ENCODE measurements at regions not wholly inside any gene's neighbourhood (a gene's known extent, or its start where the extent isn't known, plus 50 kb on each side); places are given as distances from the start of the nearest gene placed in this dataset.
A peak's percentile ranks its signal among the peaks of the same experiment; 100 is the strongest.
"Not testable (repeated sequence)": the region's sequence is repeated elsewhere in the genome, so short reads cannot be mapped to it uniquely, and the experiment has no call there.

DNA sequence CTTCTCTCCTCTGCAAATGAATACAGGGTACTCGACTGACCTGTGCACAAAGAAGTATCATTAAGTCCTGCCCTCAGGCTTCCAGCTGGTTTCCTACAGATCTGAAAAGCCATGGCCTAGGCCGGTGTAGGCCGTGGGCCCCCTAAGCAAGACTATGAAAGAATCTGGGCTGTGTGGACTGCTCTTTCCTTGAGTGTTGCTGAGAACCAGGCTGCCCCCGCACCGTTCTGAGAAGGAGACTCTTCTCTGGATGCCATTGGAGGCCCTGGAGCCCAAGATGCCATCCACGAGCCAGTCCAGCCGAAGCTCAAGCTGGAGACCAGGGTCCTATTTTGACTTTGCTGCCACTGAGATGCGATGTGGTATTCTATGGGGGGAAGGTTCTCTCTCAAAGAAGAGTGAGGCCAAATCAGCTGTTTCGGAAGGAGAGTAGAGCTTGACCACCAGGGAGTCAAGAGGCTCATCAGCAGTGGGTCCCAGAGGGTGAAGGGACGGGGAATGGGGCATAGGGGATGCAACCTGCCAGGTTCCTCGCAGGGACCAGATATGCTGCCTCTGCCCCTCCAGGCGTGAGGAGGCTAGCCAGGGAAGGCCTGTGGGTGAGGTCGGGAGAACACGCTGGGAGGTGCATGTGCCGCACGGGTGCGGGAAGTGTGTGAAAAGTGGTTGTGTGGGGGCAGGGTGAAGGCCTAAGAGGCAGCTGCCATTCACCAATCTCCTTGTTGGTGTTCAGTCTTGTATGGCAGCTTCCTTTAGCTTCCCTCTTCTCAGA, 96.4 kb upstream of the B3GAT1 start:
- no peak for DNase-seq

DNA sequence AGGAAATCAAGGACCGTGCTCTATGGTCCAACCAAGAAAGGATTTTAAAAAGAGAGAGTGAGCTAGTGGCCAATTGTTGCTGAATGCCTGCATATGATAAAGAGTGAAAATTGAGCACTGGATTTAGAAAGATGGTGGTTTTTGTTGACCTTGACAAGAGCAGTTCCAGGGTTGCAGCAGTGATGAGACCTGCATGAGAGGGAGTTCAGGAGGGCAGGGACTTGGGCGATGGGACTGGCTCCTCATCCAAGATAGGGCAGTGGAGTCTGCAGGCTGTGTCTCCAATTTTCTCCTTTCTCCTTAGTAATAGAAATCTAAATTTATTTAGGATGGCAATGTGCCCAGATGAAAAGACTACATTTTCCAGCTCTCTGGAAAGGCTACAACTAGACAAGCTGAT, 94.0 kb upstream of the B3GAT1 start:
- DNase-seq, result no peak

DNA sequence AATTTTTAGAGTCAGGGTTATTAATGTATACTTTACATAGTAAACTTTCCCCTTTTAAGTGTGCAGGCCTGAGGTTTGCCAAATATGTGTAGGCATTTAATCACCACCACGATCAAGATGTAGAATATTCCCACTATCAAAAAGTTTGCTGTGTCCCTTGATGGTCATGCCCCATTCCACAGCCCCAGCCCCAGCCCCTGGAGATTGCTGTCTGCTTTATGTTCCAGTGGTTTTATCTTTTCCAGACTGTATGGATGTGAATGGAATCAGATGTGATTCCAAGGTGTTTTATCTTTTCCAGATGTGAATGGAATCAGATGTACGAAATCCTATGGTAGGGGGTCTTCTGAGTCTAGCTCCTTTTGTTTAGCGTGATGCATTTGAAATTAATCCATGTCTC, 93.1 kb upstream of the B3GAT1 start:
- no peak for DNase-seq

DNA sequence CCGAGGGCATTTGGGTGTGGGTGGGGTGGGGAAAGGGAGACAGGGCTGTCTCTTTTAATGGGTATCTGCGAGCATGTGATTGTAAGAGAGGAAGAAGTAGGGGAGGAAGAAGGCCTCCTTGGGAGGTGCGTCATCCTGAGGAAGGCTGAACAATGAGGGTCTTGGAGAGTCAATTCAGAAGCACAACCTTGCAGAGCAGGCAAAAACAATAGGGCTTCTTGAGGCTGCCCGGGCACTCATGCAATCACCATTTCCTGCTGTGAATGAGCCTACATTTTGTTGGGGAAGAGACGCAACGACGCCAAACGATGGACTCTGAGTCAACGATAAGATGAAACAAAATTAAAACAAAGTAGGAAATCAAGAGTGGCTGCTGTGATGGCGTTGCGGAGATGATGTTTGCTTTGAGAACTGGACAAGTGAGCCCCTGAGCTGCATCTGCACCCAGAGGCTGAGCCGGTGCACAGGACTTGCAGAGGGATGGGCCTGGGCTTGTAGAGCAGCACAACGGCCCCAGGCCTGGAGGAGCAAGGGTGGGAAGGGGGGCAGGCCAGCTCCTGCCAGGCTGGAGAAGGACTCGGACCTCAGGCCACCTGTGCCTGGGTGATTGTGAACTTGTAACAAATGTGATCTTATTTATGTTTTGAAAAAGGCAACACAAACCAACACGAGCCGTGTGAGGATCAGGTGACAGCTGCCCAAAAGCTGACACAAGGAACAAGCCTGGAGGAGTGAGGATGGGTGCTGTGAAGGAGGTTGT, 92.3 kb upstream of the B3GAT1 start:
- DNase-seq, result peak; percentile 42

DNA sequence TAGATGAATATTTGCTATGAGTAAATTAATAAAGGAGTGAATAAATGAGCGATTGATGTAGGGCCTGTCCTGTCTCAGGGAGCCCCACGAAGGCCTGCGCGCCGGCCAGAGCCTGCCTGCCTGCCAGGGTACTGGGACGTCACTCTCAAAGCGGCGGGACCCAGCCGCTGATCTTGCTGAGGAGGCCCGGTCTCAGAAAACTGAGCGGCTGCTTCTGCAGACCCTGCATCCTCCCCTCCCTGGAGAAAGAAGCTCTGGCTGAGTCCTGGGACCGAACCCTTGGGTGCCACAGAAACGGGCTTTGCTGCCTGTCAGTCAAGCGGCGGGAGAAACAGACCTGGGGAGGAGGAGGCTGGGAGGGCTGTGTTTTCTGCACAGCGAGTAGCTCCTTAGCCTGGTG, 91.6 kb upstream of the B3GAT1 start:
- no peak for DNase-seq

DNA sequence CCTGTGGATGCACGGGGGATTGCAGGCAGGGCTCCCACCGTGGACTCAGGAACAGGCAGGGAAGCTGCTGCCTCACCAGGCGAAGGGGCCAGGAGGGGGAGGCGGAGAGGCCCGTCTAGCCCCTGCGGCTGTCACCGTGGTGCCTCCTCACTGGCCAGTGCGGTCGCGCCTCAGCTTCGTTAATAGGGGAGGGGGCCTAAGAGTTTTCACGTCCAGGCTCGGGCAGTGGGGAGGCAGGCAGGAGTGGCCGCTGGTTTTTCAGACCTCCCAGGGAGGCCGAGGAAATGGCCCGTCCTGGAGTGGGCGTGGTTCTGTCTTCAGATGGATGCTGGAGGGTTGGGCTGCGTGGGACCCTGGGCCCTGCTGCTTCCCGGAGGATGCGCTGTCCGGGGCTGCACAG, 91.1 kb upstream of the B3GAT1 start:
- peak; percentile 48 for DNase-seq

DNA sequence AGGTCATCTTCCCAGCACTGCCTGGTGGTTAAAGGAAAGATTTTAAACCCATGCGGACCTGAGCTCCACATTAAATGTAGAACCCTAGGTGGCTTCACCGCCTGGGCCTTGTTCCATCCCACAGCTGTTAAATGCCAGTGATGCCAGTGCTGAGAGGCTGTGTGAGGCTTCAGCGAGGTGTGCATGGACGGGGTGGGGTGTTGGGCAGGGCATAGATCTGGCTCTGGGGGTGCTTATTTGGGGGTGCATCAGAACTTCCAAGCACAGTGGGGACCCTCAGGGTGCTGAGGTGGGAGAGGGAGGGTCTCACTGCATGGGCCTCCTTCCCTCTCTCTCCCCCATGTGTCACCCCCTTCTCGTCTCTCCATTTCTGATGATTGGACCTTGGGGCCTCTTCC, 90.1 kb upstream of the B3GAT1 start:
- DNase-seq, result no peak

DNA sequence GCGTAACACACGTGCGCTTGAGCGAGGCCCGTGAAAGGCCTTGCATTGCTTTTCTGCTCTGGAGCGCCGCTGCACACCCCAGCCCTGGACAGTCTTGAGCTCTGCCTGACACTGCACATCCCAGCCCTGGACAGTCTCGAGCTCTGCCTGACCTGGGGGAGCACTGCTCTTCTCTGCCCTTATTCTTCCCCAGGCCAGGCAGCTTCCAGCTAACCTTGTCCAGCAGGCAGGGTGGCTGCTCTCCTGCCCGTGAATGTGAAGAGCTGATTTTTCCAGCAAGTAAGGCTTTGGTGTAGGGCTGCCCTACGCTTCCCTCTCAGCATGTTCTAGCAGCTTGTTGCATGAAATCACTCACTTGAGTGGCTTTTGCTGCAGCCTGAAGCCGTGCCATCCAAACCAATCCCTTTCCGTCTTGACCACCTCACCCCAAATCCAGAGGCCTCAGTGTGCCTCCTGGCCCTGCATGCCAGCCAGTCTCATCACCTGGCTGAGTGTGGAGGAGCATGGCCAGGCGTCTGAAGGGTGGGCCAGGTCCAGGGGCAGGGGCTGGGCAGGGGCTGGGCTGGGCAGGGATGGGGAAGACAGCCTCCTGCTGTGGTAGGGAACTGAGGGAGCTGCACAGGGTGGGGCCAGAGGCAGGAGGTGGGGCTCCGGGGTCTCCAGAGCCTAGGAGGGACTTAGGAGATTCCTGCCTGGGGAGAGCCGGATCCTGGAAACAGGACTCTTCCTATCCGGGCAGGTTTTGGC, 89.5 kb upstream of the B3GAT1 start:
- no peak for DNase-seq

DNA sequence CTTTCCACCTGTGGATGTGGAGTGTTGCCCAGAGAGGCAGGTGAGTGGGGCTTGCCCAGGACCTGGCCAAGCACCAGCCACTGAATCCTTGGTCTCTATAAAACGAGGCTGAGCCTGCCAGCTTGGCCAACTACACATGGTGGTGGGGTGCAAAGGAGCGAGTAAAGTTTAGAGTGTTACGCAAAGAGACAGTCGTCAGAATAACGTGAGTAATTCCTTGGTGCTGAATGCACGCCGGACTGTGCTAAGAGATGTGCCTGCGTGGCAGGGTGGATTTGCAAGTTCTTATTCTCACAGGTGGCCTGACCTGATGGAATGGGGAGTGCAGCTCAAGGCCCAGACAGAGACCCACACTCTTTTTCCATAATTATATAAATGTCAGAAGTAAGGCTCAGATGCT, 88.6 kb upstream of the B3GAT1 start:
- DNase-seq, result no peak

DNA sequence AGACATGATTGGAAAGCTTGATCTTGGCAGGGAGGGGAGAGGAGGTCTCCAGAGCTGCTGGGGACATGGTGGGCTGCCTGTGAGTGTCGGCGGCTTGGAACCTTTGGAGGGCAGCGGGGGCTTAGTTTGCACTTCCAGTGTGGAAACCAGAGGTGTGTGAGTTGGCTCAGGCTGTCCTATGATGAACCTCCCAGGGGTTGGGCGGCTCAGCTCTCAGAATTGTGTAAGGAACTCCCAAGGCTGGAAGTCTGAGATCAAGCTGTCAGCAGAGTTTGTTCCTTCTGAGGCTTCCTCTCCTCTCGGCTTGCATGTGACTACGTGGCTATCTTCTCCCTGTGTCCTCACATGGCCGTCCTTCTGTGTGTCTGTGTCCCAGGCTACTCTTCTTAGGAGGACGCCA, 87.9 kb upstream of the B3GAT1 start:
- no peak for DNase-seq

DNA sequence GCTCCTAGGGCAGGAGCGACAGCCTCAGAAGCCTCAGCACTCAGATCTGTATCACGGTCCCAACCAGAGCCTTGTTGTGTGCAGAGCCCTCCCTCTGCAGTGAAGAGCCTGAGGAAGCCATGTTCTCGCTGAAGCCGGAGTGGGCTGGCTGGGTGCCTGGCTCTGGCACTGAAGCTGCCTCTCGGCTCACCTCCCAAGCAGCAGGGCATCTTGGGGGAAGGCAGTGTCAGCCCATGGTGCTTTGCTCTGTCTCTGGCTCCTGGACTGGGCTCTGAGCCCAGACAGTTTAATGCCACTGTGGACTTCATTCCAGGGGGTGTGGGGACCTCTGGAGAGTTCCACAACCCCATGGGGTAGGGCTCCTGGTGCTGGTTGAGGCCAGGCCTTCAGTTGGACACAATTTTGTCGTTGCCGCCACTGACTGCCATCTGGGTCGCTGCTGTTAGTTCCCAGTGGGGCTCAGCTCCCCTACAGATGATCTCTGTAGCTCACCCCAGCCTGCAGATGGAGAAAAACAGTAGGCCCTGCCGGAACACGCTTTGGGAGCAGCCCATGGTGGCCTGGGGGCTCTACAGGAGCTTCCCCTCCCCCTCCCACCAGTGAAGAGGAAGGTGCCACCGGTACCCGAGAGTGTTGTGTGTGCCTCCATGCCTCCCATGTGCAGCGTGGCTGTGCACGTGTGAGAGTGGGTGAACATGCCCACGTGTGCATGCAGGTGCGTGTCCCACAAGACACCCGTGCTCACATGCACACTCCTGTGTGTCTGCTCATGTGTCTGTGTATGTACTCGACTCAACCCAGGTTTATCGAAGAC, 86.5 kb upstream of the B3GAT1 start:
- no peak for DNase-seq

DNA sequence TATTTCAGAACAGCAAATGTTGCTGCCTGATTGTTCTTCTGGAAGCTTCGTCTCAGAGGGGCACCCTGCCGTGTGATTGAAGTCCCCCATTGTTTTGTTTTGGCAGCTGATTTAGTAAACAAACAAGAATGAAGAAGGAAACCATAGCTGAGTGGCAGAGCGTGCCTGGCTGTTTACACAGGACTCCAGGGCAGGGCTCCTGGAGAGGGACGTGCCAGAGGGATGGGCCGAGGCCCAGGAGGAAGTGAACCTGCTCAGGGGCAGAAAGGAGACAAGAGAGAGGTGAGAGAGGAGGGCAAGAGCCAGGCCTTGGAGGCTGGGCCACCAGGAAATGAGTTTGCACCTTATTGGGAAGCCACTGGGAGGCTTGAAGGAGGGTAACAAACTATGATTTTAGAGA, 85.5 kb upstream of the B3GAT1 start:
- no peak for DNase-seq

DNA sequence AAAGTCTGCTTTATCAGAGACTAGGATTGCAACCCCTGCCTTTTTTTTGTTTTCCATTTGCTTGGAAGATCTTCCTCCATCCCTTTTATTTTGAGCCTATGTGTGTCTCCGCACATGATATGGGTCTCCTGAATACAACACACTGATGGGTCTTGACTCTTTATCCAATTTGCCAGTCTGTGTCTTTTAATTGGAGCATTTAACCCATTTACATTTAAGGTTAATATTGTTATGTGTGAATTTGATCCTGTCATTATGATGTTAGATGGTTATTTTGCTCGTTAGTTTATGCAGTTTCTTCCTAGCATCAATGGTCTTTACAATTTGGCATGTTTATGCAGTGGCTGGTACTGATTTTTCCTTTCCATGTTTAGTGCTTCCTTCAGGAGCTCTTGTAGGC, 84.0 kb upstream of the B3GAT1 start:
- not testable (repeated sequence) for DNase-seq

DNA sequence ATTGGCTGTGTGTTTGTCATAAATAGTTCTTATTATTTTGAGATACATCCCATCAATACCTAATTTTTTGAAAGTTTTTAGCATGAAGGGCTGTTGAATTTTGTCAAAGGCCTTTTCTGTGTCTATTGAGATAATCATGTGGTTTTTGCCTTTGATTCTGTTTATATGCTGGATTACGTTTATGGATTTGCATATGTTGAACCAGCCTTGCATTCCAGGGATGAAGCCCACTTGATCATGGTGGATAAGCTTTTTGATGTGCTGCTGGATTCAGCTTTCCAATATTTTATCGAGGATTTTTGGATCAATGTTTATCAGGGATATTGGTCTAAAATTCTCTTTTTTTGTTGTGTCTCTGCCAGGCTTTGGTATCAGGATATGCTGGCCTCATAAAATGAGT, 82.4 kb upstream of the B3GAT1 start:
- not testable (repeated sequence) for DNase-seq

DNA sequence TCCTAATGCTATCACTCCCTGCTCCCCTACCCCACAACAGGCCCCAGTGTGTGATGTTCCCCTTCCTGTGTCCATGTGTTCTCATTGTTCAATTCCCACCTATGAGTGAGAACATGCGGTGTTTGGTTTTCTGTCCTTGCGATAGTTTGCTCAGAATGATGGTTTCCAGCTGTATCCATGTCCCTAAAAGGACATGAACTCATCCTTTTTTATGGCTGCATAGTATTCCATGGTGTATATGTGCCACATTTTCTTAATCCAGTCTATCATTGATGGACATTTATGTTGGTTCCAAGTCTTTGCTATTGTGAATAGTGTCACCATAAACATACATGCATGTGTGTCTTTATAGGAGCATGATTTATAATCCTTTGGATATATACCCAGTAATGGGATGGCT, 80.4 kb upstream of the B3GAT1 start:
- DNase-seq, result not testable (repeated sequence)

DNA sequence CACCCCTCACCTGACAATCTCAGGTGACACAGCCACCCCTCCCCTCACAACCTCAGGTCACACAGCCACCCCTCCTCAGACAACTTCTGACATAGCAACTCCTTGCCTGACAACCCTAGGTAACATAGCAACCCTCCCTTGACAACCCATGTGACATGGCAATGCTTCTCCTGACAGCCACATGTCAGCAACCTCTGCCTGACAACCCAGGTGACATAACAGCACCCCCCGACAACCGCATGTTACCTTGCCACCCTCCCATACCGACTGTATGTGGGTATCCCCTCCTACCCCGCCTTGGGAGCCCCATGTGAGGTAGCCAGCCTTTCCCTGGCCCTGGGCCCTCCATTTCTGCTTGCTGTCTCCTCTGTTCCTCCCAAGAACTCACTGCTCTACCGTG, 77.7 kb upstream of the B3GAT1 start:
- no peak for DNase-seq

DNA sequence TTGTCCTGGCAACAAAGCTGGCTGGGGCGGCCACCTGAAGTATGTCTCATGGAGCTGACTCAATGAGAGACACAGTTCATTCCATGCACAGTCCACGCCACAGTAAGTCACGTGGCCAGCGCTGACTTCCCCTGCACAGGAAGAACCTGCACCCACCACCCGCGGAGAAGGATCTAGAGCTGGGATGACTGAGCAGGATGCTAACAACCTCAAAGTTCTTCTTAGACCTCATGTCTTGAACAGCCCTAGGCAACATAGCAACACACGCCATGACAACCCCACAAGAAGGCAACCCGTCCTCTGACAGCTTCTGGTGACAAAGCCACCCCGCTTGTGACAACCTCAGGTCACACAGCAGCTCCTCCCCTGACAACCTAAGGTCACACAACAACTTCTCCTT, 76.9 kb upstream of the B3GAT1 start:
- no peak for DNase-seq

DNA sequence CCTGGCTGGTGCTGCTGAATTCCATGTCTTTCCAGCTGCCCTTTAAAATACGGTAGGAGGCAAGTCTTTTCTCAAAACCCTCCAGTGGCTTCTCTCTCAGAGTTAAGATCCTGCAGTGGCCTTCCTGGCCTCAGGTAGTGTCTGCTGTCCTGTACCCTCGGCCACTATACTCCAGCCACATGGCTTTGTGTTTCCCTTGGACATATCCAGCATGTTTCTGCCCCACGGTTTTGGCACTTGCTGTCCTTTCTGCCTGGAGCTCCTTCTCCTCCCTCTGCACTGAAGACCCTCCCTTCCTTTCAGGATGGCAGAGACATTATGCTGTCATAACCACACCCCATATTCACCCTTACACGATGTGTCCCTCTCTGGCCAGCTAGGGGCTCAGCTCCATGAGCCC, 76.5 kb upstream of the B3GAT1 start:
- DNase-seq, result no peak

DNA sequence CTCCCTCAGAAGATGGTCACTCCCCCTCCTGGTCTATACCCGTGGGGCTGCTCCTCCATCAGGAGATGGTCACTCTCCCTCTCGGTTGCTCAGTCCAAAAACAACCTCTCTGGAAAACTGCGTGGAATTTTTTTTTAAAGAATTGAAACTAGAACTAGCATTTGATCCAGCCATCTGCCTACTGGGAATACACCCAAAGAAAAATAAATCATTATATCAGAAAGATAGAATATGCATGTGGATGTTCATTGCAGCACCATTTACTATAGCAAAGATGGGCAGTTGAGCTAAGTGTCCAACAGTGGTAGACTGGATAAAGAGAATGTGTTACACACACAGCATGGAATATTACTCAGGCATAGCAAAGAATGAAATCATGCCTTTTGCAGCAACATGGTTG, 75.7 kb upstream of the B3GAT1 start:
- DNase-seq, result no peak

DNA sequence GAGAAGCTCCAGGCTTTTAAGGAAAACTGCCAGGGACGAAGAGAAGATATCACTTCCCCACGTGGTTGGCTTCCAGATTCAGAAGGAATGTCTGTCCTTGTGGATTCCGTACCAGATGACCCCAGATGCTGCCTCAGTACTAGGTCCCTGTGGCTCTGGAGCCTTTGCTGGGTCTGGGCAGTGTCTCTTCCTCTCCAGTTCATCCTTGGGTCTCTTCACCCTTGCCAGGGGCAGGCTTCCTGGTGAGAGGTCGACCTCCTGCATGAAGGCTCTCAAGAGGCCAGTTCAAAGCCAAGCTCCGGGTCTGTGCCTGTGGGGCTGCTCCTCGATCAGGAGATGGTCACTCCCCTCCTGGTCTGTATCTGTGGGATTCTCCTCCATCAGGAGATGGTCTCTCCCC, 74.7 kb upstream of the B3GAT1 start:
- DNase-seq, result no peak

DNA sequence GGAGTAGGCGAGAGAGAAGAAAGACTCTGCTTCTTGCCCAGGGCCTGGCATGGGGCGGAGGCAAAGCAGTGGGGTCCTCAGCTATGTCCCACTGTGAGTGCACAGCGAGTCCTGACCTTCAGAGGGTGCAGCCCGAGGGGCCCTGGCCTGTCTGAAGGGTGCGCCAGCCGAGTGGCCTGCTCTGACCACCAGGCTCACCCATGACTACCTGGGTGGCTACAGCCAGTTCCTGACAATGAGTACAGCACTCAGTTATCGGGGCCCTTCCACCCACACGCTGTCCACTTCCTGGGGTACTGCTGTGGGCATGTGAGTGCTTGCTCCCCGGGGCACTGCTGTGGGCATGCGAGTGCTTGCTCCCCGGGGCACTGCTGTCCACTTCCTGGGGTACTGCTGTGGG, 74.1 kb upstream of the B3GAT1 start:
- no peak for DNase-seq

DNA sequence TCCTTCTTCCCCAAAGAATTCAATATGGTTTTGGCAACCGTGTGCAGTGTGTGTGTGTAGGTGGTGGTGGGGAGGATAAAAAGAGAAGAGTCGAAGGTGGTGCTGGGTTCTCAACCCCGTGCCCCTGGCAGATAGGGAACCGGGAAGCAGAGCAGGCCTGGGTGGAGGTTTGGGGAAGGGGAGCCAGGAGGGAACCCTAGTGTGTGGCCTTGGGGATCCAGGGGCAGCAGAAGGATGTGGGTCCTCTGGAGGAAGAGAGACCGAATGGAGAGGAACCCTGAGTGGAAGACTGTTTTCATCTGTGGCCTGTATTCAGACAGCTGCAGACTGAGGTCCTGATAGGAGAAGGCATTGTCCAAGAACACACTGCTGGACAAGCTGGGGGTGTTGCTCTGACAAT, 73.3 kb upstream of the B3GAT1 start:
- no peak for DNase-seq

DNA sequence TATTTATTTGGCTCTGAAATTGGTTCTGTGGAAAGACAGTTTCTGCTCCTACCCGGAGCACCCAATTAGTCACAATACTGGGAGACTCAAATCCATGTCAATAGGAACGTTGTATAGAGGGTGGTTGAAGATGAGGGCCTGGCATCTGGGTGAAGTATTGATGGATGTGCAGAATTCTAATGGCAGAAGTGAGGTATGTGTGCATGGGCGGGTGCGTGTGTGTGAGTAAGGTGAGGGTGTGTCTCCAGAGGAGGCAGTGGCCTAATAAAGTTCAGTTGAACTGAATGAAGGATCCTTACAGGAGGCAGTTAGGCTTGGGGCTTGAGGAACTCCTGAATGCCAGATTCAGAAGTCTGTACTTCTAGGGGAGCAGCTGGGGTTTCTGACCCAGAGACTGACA, 71.8 kb upstream of the B3GAT1 start:
- no peak for DNase-seq
